ENCODE measurements at regions not wholly inside any gene's neighbourhood (a gene's known extent, or its start where the extent isn't known, plus 50 kb on each side); places are given as distances from the start of the nearest gene placed in this dataset.

GRCh38 chr7:41207141-41207540, 495.7 kb downstream of the INHBA start:
- Histone ChIP-seq H3K4me3 (ENCODE audit: low read length) (no peak overlapping the region), H3K36me3 (ENCODE audit: insufficient read depth, low read length) (no peaks in the 10 kb centered on the region), H3K27me3 (ENCODE audit: control insufficient read depth in 1 of 2, insufficient read depth in 2 of 2, low read length in 2 of 2) (no peaks in the 10 kb centered on the region), H3K9me3 (ENCODE audit: control insufficient read depth in 1 of 2, insufficient read depth in 1 of 2, low read length in 2 of 2) (peaks cover 0 to 9% of the 10 kb centered on the region in 2 experiments), H3K27ac (ENCODE audit: low read depth in 1 of 2, low read length in 2 of 2) (no peak overlapping the region), H3K4me1 (ENCODE audit: insufficient read depth, low read length) (no peaks in the 10 kb centered on the region)
- H3K27me3 Mint-ChIP-seq: no peaks in the 10 kb centered on the region
- TF ChIP-seq CTCF (IDR thresholded peaks at IDR 0.05): no peak
- H3K4me1 Mint-ChIP-seq (ENCODE audit: low read depth): no peaks in the 10 kb centered on the region
- ChIA-PET CTCF (no interaction called here), POLR2A (no interaction called here)
- DNase-seq: no peak
- H3K4me3 Mint-ChIP-seq: no peak overlapping the region
- H3K27ac Mint-ChIP-seq: no peak overlapping the region
- H3K9me3 Mint-ChIP-seq: peaks cover 8% of the 10 kb centered on the region
- intact Hi-C loops (cut with DNase I, micrococcal nuclease): no loop called here
- no peaks in the 10 kb centered on the region for H3K36me3 Mint-ChIP-seq (ENCODE audit: low read depth)
- ATAC-seq (ENCODE audit: poor library complexity): no peak

- Mint-ChIP-seq H3K27me3 (no peaks in the 10 kb centered on the region), H3K4me3 (no peak overlapping the region), H3K27ac (no peak overlapping the region), H3K36me3 (ENCODE audit: low read depth) (no peaks in the 10 kb centered on the region), H3K9me3 (peaks cover 8% of the 10 kb centered on the region), H3K4me1 (ENCODE audit: low read depth) (no peaks in the 10 kb centered on the region)
- peaks cover 0 to 9% of the 10 kb centered on the region in 2 experiments for H3K9me3 ChIP-seq (ENCODE audit: control insufficient read depth in 1 of 2, insufficient read depth in 1 of 2, low read length in 2 of 2)
- ATAC-seq (ENCODE audit: poor library complexity): no peak
- H3K4me1 ChIP-seq (ENCODE audit: insufficient read depth, low read length): no peaks in the 10 kb centered on the region
- POLR2A ChIA-PET: no interaction called here
- no peak for TF ChIP-seq CTCF (IDR thresholded peaks at IDR 0.05)
- no peak overlapping the region for H3K4me3 ChIP-seq (ENCODE audit: low read length)
- no peak overlapping the region for H3K27ac ChIP-seq (ENCODE audit: low read depth in 1 of 2, low read length in 2 of 2)
- H3K27me3 ChIP-seq (ENCODE audit: control insufficient read depth in 1 of 2, insufficient read depth in 2 of 2, low read length in 2 of 2): no peaks in the 10 kb centered on the region
- H3K36me3 ChIP-seq (ENCODE audit: insufficient read depth, low read length): no peaks in the 10 kb centered on the region
- intact Hi-C loops (cut with DNase I, micrococcal nuclease): no loop called here
- DNase-seq: no peak
- CTCF ChIA-PET: no interaction called here
Observed at GRCh38 chr7:41206267-41206666, 496.6 kb downstream of the INHBA start.

- Mint-ChIP-seq H3K4me3 (no peak overlapping the region), H3K4me1 (ENCODE audit: low read depth) (no peaks in the 10 kb centered on the region), H3K9me3 (peaks cover 8% of the 10 kb centered on the region), H3K27me3 (no peaks in the 10 kb centered on the region), H3K27ac (no peak overlapping the region), H3K36me3 (ENCODE audit: low read depth) (no peaks in the 10 kb centered on the region)
- POLR2A ChIA-PET: no interaction called here
- no peak for ATAC-seq (ENCODE audit: poor library complexity)
- intact Hi-C loops (cut with DNase I, micrococcal nuclease): no loop called here
- H3K4me3 ChIP-seq (ENCODE audit: low read length): no peak overlapping the region
- no peak for DNase-seq
- peaks cover 0 to 9% of the 10 kb centered on the region in 2 experiments for H3K9me3 ChIP-seq (ENCODE audit: control insufficient read depth in 1 of 2, insufficient read depth in 1 of 2, low read length in 2 of 2)
- no peak overlapping the region for H3K27ac ChIP-seq (ENCODE audit: low read depth in 1 of 2, low read length in 2 of 2)
- no peaks in the 10 kb centered on the region for H3K36me3 ChIP-seq (ENCODE audit: insufficient read depth, low read length)
- TF ChIP-seq CTCF (IDR thresholded peaks at IDR 0.05): no peak
- CTCF ChIA-PET: no interaction called here
- H3K27me3 ChIP-seq (ENCODE audit: control insufficient read depth in 1 of 2, insufficient read depth in 2 of 2, low read length in 2 of 2): no peaks in the 10 kb centered on the region
- H3K4me1 ChIP-seq (ENCODE audit: insufficient read depth, low read length): no peaks in the 10 kb centered on the region
Observed at GRCh38 chr7:41205600-41205999, 497.3 kb downstream of the INHBA start.
